C4-2B (cell line): ENCODE measurements at regions not wholly inside any gene's neighbourhood (a gene's known extent, or its start where the extent isn't known, plus 50 kb on each side); places are given as distances from the start of the nearest gene placed in this dataset.

ENCODE experiments used
- ZFX ChIP-seq: fragments of 450-650 bp; IDR thresholded peaks from 2 replicates; pipeline ENCODE4 v1.6.1; 2017
- TF ChIP-seq, protein P1 (sequence below): fragments of 450-650 bp; conservative IDR thresholded peaks from 2 replicates; pipeline ENCODE4 v1.5.1; 2017; ENCODE audit warnings: mild to moderate bottlenecking

DNA sequence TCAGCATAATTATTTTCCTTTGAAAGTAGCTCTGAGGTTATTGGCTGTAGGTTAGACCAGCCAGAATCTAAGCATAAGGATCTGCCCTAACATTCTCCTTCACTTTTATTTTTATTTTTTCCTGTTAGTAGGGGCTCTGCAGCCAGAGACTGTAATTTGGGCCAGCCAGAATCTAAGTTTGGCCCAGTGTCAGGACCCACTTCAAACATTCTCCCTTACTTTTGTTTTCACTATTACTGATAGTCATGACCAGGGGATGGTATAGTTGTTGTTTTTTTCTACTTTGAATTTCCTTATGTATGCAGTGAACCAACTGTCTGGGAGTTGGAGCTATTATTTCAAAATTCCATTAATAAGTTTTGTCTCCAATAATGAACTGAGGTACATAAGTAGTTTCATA, 121.0 kb upstream of the MBNL1 start:
- TF ChIP-seq, protein P1, sequence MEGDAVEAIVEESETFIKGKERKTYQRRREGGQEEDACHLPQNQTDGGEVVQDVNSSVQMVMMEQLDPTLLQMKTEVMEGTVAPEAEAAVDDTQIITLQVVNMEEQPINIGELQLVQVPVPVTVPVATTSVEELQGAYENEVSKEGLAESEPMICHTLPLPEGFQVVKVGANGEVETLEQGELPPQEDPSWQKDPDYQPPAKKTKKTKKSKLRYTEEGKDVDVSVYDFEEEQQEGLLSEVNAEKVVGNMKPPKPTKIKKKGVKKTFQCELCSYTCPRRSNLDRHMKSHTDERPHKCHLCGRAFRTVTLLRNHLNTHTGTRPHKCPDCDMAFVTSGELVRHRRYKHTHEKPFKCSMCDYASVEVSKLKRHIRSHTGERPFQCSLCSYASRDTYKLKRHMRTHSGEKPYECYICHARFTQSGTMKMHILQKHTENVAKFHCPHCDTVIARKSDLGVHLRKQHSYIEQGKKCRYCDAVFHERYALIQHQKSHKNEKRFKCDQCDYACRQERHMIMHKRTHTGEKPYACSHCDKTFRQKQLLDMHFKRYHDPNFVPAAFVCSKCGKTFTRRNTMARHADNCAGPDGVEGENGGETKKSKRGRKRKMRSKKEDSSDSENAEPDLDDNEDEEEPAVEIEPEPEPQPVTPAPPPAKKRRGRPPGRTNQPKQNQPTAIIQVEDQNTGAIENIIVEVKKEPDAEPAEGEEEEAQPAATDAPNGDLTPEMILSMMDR = no peak
- no peak for TF ChIP-seq ZFX
